HFFc6 (cell line): ENCODE measurements at regions not wholly inside any gene's neighbourhood (a gene's known extent, or its start where the extent isn't known, plus 50 kb on each side); places are given as distances from the start of the nearest gene placed in this dataset.

ENCODE experiments used
- DNase-seq: peaks from one replicate; pipeline ENCODE4 v3.0.0-alpha.2; 2018
- H3K27ac Mint-ChIP-seq: 2 replicates; pipeline ENCODE4 v1.8.0; 2020; ENCODE audit warnings: mild to moderate bottlenecking, mixed read lengths
- H3K27me3 Mint-ChIP-seq: 2 replicates; pipeline ENCODE4 v1.8.0; 2021; ENCODE audit warnings: mild to moderate bottlenecking, moderate library complexity, mixed read lengths; ENCODE audit not compliant: insufficient read depth
- H3K36me3 Mint-ChIP-seq: 2 replicates; pipeline ENCODE4 v1.8.0; 2021; ENCODE audit warnings: low read depth, mixed read lengths
- H3K4me1 Mint-ChIP-seq: 2 replicates; pipeline ENCODE4 v1.8.0; 2020; ENCODE audit warnings: low read depth, mixed read lengths
- H3K4me3 Mint-ChIP-seq: 2 replicates; pipeline ENCODE4 v1.8.0; 2020; ENCODE audit warnings: mild to moderate bottlenecking, moderate library complexity, mixed read lengths
- H3K9me3 Mint-ChIP-seq: 2 replicates; pipeline ENCODE4 v1.8.0; 2020; ENCODE audit warnings: mild to moderate bottlenecking, mixed read lengths
- TF ChIP-seq, protein P1 (sequence below): fragments of 200-600 bp; sonication (generic); IDR thresholded peaks from 2 replicates; pipeline ENCODE4 v1.5.0; 2021; ENCODE audit warnings: antibody characterized with exemption, mild to moderate bottlenecking

DNA sequence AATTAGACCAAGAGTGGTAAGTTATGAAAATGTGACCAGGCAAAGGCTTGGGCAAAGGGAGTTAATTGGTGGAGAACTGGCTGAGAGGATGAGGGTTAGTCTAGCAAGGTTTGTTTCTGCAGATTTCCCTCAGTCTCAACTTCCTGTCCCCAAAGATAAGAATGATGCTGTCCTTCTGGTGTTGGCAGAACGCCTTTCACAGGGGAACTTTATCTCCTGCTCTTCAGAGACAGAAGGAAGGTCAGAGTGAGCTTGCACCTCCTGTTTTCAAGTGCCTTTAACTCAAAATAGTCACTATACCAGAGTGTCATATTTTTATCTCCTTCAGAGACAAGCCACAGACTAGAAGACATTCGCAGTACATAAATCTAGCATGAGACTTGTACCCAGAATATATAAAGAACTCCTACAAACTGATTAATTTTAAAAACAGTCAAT lies 95.7 kb downstream of the TEX51 start:
- Mint-ChIP-seq H3K27ac (no peak overlapping the region), H3K36me3 (no peaks in the 10 kb centered on the region), H3K4me1 (no peaks in the 10 kb centered on the region), H3K4me3 (no peak overlapping the region), H3K9me3 (no peaks in the 10 kb centered on the region), H3K27me3 (peaks cover 9% of the 10 kb centered on the region)
- no peak for DNase-seq
- TF ChIP-seq, protein P1, sequence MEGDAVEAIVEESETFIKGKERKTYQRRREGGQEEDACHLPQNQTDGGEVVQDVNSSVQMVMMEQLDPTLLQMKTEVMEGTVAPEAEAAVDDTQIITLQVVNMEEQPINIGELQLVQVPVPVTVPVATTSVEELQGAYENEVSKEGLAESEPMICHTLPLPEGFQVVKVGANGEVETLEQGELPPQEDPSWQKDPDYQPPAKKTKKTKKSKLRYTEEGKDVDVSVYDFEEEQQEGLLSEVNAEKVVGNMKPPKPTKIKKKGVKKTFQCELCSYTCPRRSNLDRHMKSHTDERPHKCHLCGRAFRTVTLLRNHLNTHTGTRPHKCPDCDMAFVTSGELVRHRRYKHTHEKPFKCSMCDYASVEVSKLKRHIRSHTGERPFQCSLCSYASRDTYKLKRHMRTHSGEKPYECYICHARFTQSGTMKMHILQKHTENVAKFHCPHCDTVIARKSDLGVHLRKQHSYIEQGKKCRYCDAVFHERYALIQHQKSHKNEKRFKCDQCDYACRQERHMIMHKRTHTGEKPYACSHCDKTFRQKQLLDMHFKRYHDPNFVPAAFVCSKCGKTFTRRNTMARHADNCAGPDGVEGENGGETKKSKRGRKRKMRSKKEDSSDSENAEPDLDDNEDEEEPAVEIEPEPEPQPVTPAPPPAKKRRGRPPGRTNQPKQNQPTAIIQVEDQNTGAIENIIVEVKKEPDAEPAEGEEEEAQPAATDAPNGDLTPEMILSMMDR: no peak

- Mint-ChIP-seq H3K27me3 (peaks cover 9% of the 10 kb centered on the region), H3K4me1 (no peaks in the 10 kb centered on the region), H3K36me3 (no peaks in the 10 kb centered on the region), H3K4me3 (no peak overlapping the region), H3K9me3 (no peaks in the 10 kb centered on the region), H3K27ac (no peak overlapping the region)
- TF ChIP-seq, protein P1: no peak
- no peak for DNase-seq
These were observed 97.1 kb downstream of the TEX51 start for GRCh38 chr2:126995621-126996377.

DNA sequence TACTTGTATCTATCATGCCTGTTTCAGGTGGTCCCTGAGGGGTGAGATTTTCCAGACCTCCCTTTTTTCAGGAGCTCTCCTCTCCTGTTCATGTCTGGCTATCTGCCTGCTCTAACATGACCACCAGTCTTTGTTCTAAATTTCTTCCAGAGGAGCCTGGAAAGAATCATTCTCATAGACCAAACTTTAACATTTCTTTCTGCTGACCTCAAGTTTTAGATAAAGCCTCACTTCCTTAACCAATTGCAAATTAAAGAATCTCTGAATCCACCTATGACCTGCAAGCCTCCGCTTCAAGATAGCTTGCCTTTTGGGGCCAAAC lies 97.6 kb downstream of the TEX51 start:
- TF ChIP-seq, protein P1: no peak
- no peak for DNase-seq
- H3K27ac Mint-ChIP-seq: no peak overlapping the region

More for the DNA sequence above, 97.6 kb downstream of the TEX51 start:
- H3K9me3 Mint-ChIP-seq: no peaks in the 10 kb centered on the region
- H3K27me3 Mint-ChIP-seq: peaks cover 9% of the 10 kb centered on the region
- H3K36me3 Mint-ChIP-seq: no peaks in the 10 kb centered on the region
- no peak overlapping the region for H3K4me3 Mint-ChIP-seq
- no peaks in the 10 kb centered on the region for H3K4me1 Mint-ChIP-seq
